ENCODE measurements at regions not wholly inside any gene's neighbourhood (a gene's known extent, or its start where the extent isn't known, plus 50 kb on each side); places are given as distances from the start of the nearest gene placed in this dataset.

DNA sequence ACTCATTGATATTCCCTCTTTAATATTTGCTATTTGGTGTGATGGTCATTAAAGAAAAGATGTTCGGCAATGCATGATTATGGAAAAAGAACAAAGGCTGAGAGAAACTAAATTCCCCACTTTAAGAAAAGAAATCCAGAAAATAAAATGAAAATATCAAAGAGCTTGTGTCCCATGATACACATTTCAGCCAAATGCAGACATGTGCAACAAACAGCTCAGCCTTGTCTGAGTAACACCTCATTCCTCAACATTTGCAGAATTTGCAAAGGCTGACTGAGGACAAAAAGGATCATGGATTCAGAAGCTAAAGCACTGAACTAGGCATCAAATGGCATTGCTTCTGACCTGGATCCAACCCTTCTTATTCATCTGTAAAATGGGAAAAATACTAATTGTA lies 281.0 kb downstream of the RAB28 start:
- no peaks in the 10 kb centered on the region for H3K36me3 Mint-ChIP-seq (ENCODE audit: low read depth)
- H3K4me3 Mint-ChIP-seq, result no peak overlapping the region
- H3K4me1 Mint-ChIP-seq, result peaks cover 8% of the 10 kb centered on the region
- H3K27me3 Mint-ChIP-seq (ENCODE audit: insufficient read depth), result no peaks in the 10 kb centered on the region
- no peak overlapping the region for H3K27ac Mint-ChIP-seq
- Histone ChIP-seq H3K9me3 (ENCODE audit: control insufficient read depth, low read length) (no peaks in the 10 kb centered on the region), H3K36me3 (ENCODE audit: control insufficient read depth, insufficient read depth, low read length) (no peaks in the 10 kb centered on the region), H3K27ac (ENCODE audit: low read depth, low read length) (no peak overlapping the region), H3K4me1 (ENCODE audit: control insufficient read depth, insufficient read depth, low read length) (no peaks in the 10 kb centered on the region), H3K4me3 (ENCODE audit: low read length) (no peak overlapping the region), H3K9ac (ENCODE audit: extremely low read depth, low read length, poor library complexity, severe bottlenecking) (no peak overlapping the region), H3K27me3 (ENCODE audit: control insufficient read depth, insufficient read depth, low read length, poor library complexity, severe bottlenecking) (peaks cover 6% of the 10 kb centered on the region)
- DNase-seq, result no peak
- no peak for TF ChIP-seq CTCF (conservative IDR thresholded peaks at IDR 0.05)
- 100% methylated on average over 1 of the region's 1 CpG; no CpG with 5 or more reads in 1 of the 2 experiments for WGBS, 2 experiments (ENCODE audit: insufficient coverage in 1 of 2, insufficient read length in 1 of 2)
- H3K9me3 Mint-ChIP-seq, result no peaks in the 10 kb centered on the region

DNA sequence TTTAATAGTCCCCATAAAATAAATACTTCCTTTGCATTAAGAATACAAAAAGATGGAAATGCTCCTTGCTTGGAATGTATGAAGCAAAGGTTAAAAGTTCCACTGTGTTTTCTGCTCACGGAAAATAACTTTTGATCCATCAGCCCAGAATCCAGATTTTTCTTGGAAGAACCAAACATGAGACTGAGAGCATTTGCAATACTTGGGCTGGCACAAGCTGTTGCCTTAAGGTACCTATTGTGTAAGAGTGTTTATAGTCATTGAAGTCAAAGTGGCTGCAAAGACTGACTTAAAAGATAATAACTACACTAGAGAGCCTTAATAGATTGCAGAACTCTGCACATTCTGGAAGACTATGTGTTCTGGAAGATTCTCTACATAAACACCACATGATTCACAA lies 281.4 kb downstream of the RAB28 start:
- Mint-ChIP-seq H3K27me3 (ENCODE audit: insufficient read depth) (no peaks in the 10 kb centered on the region), H3K4me3 (no peak overlapping the region), H3K9me3 (no peaks in the 10 kb centered on the region), H3K4me1 (peaks cover 10% of the 10 kb centered on the region), H3K36me3 (ENCODE audit: low read depth) (no peaks in the 10 kb centered on the region), H3K27ac (no peak overlapping the region)
- no peak for DNase-seq
- Histone ChIP-seq H3K4me1 (ENCODE audit: control insufficient read depth, insufficient read depth, low read length) (peaks cover 3% of the 10 kb centered on the region), H3K27ac (ENCODE audit: low read depth, low read length) (no peak overlapping the region), H3K9me3 (ENCODE audit: control insufficient read depth, low read length) (no peaks in the 10 kb centered on the region), H3K27me3 (ENCODE audit: control insufficient read depth, insufficient read depth, low read length, poor library complexity, severe bottlenecking) (peaks cover 6% of the 10 kb centered on the region), H3K36me3 (ENCODE audit: control insufficient read depth, insufficient read depth, low read length) (no peaks in the 10 kb centered on the region), H3K4me3 (ENCODE audit: low read length) (no peak overlapping the region), H3K9ac (ENCODE audit: extremely low read depth, low read length, poor library complexity, severe bottlenecking) (no peak overlapping the region)
- WGBS, 2 experiments (ENCODE audit: insufficient coverage in 1 of 2, insufficient read length in 1 of 2), result 83 to 92% methylated on average over 1 of the region's 1 CpG
- TF ChIP-seq CTCF (conservative IDR thresholded peaks at IDR 0.05), result no peak

DNA sequence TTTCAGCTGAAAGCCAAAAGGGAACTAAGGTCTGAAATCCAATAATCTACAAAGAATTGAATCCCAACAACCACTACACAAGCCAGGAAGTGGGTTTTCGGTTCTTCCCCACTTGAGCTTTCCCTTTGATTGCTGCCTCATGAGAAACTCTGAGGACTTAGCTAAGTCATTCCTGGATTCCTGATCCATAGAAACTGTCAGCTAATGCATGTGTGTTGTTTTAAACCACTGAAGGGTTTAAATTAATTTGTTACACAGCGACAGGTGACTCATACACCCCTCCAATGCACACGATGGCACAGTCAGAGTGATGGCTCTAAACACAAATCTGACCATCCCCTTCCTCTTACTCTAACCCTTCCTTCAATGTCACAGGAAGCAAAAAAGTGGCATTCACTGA lies 282.9 kb downstream of the RAB28 start:
- no peak overlapping the region for H3K4me3 Mint-ChIP-seq
- Histone ChIP-seq H3K9me3 (ENCODE audit: control insufficient read depth, low read length) (no peaks in the 10 kb centered on the region), H3K9ac (ENCODE audit: extremely low read depth, low read length, poor library complexity, severe bottlenecking) (no peak overlapping the region), H3K4me1 (ENCODE audit: control insufficient read depth, insufficient read depth, low read length) (peaks cover 5% of the 10 kb centered on the region), H3K27me3 (ENCODE audit: control insufficient read depth, insufficient read depth, low read length, poor library complexity, severe bottlenecking) (peaks cover 6% of the 10 kb centered on the region), H3K4me3 (ENCODE audit: low read length) (no peak overlapping the region), H3K27ac (ENCODE audit: low read depth, low read length) (no peak overlapping the region), H3K36me3 (ENCODE audit: control insufficient read depth, insufficient read depth, low read length) (no peaks in the 10 kb centered on the region)
- whole genome bisulfite sequencing, 2 experiments (ENCODE audit: insufficient coverage in 1 of 2, insufficient read length in 1 of 2), result 92 to 100% methylated on average over 1 to 3 of the region's 3 CpGs
- no peaks in the 10 kb centered on the region for H3K36me3 Mint-ChIP-seq (ENCODE audit: low read depth)
- no peaks in the 10 kb centered on the region for H3K9me3 Mint-ChIP-seq
- H3K27me3 Mint-ChIP-seq (ENCODE audit: insufficient read depth), result peaks cover 5% of the 10 kb centered on the region
- DNase-seq, result no peak
- peaks cover 11% of the 10 kb centered on the region for H3K4me1 Mint-ChIP-seq
- H3K27ac Mint-ChIP-seq, result no peak overlapping the region
- no peak for TF ChIP-seq CTCF (conservative IDR thresholded peaks at IDR 0.05)
